Endothelial cell (in vitro differentiated cells): ENCODE measurements at regions not wholly inside any gene's neighbourhood (a gene's known extent, or its start where the extent isn't known, plus 50 kb on each side); places are given as distances from the start of the nearest gene placed in this dataset.

ENCODE experiments used
- DNase-seq: peaks from one replicate; pipeline ENCODE4 v3.0.0; 2021; ENCODE audit warnings: low spot score
- H3K27ac Mint-ChIP-seq: one replicate; pipeline ENCODE4 v1.8.0; 2021; ENCODE audit warnings: mixed read lengths, inconsistent platforms; ENCODE audit not compliant: unreplicated experiment
- H3K27me3 Mint-ChIP-seq: one replicate; pipeline ENCODE4 v1.8.0; 2021; ENCODE audit warnings: mild to moderate bottlenecking, moderate library complexity, mixed read lengths, inconsistent platforms; ENCODE audit not compliant: unreplicated experiment
- H3K36me3 Mint-ChIP-seq: one replicate; pipeline ENCODE4 v1.8.0; 2021; ENCODE audit warnings: mild to moderate bottlenecking, low read depth, mixed read lengths, inconsistent platforms; ENCODE audit not compliant: unreplicated experiment
- H3K4me1 Mint-ChIP-seq: one replicate; pipeline ENCODE4 v1.8.0; 2021; ENCODE audit warnings: mild to moderate bottlenecking, mixed read lengths, inconsistent platforms; ENCODE audit not compliant: unreplicated experiment
- H3K4me3 Mint-ChIP-seq: one replicate; pipeline ENCODE4 v1.8.0; 2021; ENCODE audit warnings: mild to moderate bottlenecking, mixed read lengths, inconsistent platforms; ENCODE audit not compliant: unreplicated experiment
- H3K9me3 Mint-ChIP-seq: one replicate; pipeline ENCODE4 v1.8.0; 2021; ENCODE audit warnings: mixed read lengths, inconsistent platforms; ENCODE audit not compliant: unreplicated experiment
- TF ChIP-seq, protein P1 (sequence below): fragments of 200-600 bp; sonication (generic); IDR thresholded peaks from one replicate; pipeline ENCODE4 v1.5.0; 2021; ENCODE audit warnings: antibody characterized with exemption; ENCODE audit not compliant: unreplicated experiment

DNA sequence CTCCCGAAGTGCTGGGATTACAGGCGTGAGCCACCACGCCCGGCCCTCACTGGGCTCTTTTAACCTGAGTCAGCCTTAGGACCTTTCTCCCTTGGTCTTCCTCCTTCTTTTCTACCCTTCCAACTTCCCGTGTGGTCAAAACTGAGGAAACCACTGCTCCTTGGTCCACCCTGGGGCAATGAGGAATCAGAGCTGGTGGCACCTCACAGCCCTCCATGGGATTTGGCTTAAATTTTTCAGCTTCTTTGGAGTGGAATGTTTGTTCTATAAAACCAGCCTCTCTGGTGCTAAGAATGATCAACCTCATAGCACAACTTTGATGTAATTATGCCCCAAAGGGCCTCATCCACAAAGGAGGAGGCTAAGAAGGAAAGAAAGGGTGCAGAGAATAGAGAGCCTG lies 76.6 kb upstream of the CFAP20DC start:
- TF ChIP-seq, protein P1, sequence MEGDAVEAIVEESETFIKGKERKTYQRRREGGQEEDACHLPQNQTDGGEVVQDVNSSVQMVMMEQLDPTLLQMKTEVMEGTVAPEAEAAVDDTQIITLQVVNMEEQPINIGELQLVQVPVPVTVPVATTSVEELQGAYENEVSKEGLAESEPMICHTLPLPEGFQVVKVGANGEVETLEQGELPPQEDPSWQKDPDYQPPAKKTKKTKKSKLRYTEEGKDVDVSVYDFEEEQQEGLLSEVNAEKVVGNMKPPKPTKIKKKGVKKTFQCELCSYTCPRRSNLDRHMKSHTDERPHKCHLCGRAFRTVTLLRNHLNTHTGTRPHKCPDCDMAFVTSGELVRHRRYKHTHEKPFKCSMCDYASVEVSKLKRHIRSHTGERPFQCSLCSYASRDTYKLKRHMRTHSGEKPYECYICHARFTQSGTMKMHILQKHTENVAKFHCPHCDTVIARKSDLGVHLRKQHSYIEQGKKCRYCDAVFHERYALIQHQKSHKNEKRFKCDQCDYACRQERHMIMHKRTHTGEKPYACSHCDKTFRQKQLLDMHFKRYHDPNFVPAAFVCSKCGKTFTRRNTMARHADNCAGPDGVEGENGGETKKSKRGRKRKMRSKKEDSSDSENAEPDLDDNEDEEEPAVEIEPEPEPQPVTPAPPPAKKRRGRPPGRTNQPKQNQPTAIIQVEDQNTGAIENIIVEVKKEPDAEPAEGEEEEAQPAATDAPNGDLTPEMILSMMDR, result no peak
- DNase-seq, result no peak
- Mint-ChIP-seq H3K4me3 (no peak overlapping the region), H3K9me3 (no peaks in the 10 kb centered on the region), H3K4me1 (no peaks in the 10 kb centered on the region), H3K36me3 (no peaks in the 10 kb centered on the region), H3K27me3 (no peaks in the 10 kb centered on the region), H3K27ac (no peak overlapping the region)

DNA sequence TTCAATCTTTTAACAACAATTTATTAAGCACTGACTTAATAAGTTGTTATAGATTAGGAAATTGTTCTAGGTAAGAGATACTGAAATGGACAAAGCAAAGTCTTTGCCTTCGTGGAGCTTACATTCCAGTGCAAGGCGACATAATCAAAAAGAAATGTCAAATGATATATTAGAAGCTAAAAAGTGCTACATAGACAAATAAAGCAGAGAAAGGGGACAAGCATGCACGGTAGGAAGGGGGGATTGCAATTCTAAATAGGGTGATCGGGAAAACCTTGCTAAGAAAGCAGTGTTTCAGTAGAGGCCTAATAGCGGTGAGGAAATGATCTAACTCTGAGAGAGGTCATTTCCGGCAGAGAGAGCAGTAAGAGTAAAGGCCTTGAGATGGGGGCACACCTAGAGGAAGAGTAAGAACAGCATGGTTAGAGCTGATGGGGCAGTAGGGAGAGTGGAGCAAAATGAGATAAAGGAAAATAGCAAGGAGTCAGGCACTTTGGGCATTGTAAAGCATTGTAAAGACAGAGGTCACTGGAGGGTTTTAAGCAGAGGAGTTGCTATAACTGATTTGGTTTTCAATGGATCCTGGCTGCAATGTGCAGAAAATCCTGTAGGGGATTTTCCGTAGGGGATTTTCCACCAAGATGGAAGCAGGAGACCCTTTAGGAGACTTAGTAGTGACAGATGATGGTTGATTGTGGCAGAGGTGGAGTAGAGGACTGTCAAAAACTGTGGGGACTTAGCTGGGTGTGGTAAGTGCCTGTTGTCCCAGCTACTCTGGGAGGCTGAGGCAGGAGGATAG lies 71.7 kb upstream of the CFAP20DC start:
- H3K36me3 Mint-ChIP-seq, result no peaks in the 10 kb centered on the region
- no peaks in the 10 kb centered on the region for H3K4me1 Mint-ChIP-seq
- peaks cover 1% of the 10 kb centered on the region for H3K27me3 Mint-ChIP-seq
- DNase-seq, result no peak
- no peaks in the 10 kb centered on the region for H3K9me3 Mint-ChIP-seq
- no peak overlapping the region for H3K27ac Mint-ChIP-seq
- TF ChIP-seq, protein P1, result peak; percentile 57
- no peak overlapping the region for H3K4me3 Mint-ChIP-seq

DNA sequence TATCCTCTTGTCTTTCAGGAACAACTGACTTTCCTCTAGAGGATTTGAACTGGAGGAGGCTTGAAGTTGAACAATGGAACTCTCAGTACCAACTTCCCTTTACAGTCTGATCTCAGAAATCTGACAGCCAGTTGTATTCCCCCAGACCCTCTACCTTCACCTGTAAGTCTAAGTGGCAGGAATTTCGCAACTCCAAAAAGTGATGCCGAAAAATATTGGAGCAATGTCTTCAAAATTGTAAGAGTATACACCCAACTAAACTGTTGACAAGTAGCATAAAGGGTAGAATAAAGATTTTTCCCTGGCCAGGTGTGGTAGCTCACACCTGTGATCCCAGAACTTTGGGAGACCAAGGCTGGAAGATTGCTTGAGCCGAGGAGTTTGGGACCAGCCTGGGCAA lies 69.1 kb upstream of the CFAP20DC start:
- Mint-ChIP-seq H3K27me3 (peaks cover 1% of the 10 kb centered on the region), H3K4me3 (no peak overlapping the region), H3K36me3 (no peaks in the 10 kb centered on the region), H3K9me3 (no peaks in the 10 kb centered on the region), H3K4me1 (no peaks in the 10 kb centered on the region), H3K27ac (no peak overlapping the region)
- no peak for DNase-seq
- TF ChIP-seq, protein P1, result no peak

DNA sequence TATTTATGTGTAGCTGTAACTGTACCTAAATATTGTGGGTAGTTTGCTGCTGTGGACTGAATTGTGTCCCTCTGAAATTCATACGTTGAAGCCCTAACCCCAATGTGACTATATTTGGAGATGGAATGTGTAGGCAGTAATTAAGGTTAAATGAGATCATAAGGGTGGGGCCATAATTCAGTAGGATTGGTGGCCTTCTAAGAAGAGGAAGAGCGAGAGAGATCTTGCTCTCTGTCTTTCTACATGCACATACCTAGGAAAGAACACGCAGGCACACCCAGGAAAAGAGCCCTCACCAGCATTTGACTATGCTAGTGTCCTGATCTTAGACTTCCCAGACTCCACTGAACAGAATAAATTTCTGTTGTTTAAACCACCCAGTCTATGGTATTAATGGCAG lies 67.6 kb upstream of the CFAP20DC start:
- no peaks in the 10 kb centered on the region for H3K4me1 Mint-ChIP-seq
- H3K27ac Mint-ChIP-seq, result no peak overlapping the region
- no peak overlapping the region for H3K4me3 Mint-ChIP-seq
- TF ChIP-seq, protein P1, result no peak
- DNase-seq, result no peak
- peaks cover 5% of the 10 kb centered on the region for H3K9me3 Mint-ChIP-seq
- no peaks in the 10 kb centered on the region for H3K36me3 Mint-ChIP-seq
- H3K27me3 Mint-ChIP-seq, result peaks cover 1% of the 10 kb centered on the region

DNA sequence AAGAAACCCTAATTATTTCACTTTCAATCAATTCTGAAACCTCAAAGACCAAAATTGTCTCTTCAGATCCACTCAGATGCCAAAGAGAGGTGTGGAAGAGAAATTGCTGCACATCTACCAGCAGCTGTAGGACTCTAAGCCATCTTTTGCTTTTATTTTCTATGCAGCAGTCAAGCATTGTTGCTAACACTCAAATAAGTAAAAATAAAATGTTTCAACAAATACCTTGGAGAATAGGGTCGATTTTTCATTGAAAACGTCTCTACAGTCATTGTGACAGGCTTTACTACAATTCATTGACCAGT lies 66.4 kb upstream of the CFAP20DC start:
- TF ChIP-seq, protein P1, result no peak
- Mint-ChIP-seq H3K27me3 (peaks cover 1% of the 10 kb centered on the region), H3K9me3 (peaks cover 5% of the 10 kb centered on the region), H3K36me3 (no peaks in the 10 kb centered on the region), H3K4me1 (no peaks in the 10 kb centered on the region), H3K4me3 (no peak overlapping the region), H3K27ac (no peak overlapping the region)
- no peak for DNase-seq
